Inflammatory macrophage treated with lipopolysaccharide for 1 hour (primary cell): ENCODE measurements at regions not wholly inside any gene's neighbourhood (a gene's known extent, or its start where the extent isn't known, plus 50 kb on each side); places are given as distances from the start of the nearest gene placed in this dataset.

ENCODE experiments used
- DNase-seq, 2 donors: peaks; one replicate each; pipeline ENCODE4 v3.0.0-alpha.2; 2020 to 2022

- DNase-seq = no peak
Observed at GRCh38 chr13:108156749-108157148, 58.6 kb downstream of the LIG4 start.

GRCh38 chr13:108155185-108156106, 59.9 kb downstream of the LIG4 start:
- DNase-seq = peak; percentile 10 to 67

GRCh38 chr13:108154421-108154858, 60.9 kb downstream of the LIG4 start:
- no peak for DNase-seq

- no peak for DNase-seq
Observed at GRCh38 chr13:108146642-108147041, 68.7 kb downstream of the LIG4 start.

GRCh38 chr13:108142702-108143436, 72.5 kb downstream of the LIG4 start:
- no peak for DNase-seq

- no peak for DNase-seq
Observed at GRCh38 chr13:108137176-108137575, 78.2 kb downstream of the LIG4 start.

GRCh38 chr13:108127406-108127805, 87.9 kb downstream of the LIG4 start:
- DNase-seq = no peak

GRCh38 chr13:108126056-108126455, 89.3 kb downstream of the LIG4 start:
- no peak for DNase-seq

- no peak for DNase-seq
Observed at GRCh38 chr13:108121406-108121805, 93.9 kb downstream of the LIG4 start.

- no peak for DNase-seq
Observed at GRCh38 chr13:108120856-108121255, 94.5 kb downstream of the LIG4 start.

- DNase-seq = no peak
Observed at GRCh38 chr13:108120302-108120701, 95.0 kb downstream of the LIG4 start.

GRCh38 chr13:108115738-108116137, 99.6 kb downstream of the LIG4 start:
- no peak for DNase-seq

GRCh38 chr13:108113407-108113806, 101.9 kb downstream of the LIG4 start:
- DNase-seq = no peak

GRCh38 chr13:108104736-108105135, 110.6 kb downstream of the LIG4 start:
- no peak for DNase-seq

- DNase-seq = no peak
Observed at GRCh38 chr13:108102771-108103170, 112.6 kb downstream of the LIG4 start.

GRCh38 chr13:108096301-108096915, 118.9 kb downstream of the LIG4 start:
- no peak for DNase-seq

- DNase-seq = no peak
Observed at GRCh38 chr13:108095036-108095435, 120.3 kb downstream of the LIG4 start.

- no peak for DNase-seq
Observed at GRCh38 chr13:108093616-108094015, 121.7 kb downstream of the LIG4 start.

- no peak for DNase-seq
Observed at GRCh38 chr13:108087810-108088209, 127.5 kb downstream of the LIG4 start.

- DNase-seq = no peak
Observed at GRCh38 chr13:108086678-108087077, 128.7 kb downstream of the LIG4 start.

GRCh38 chr13:108084840-108085239, 130.5 kb downstream of the LIG4 start:
- DNase-seq = no peak

GRCh38 chr13:108083056-108083455, 132.3 kb downstream of the LIG4 start:
- no peak for DNase-seq

GRCh38 chr13:108082481-108082880, 132.9 kb downstream of the LIG4 start:
- no peak for DNase-seq

- DNase-seq = no peak
Observed at GRCh38 chr13:108077284-108077683, 138.1 kb downstream of the LIG4 start.
